HG03342 (cell line): ENCODE measurements at regions not wholly inside any gene's neighbourhood (a gene's known extent, or its start where the extent isn't known, plus 50 kb on each side); places are given as distances from the start of the nearest gene placed in this dataset.

Experiments used
- ATAC-seq: cut with Tn5 transposase; IDR thresholded peaks from one replicate; pipeline ENCODE4 v1.9.1; 2021; ENCODE audit warnings: mild to moderate bottlenecking, moderate library complexity; ENCODE audit not compliant: unreplicated experiment

DNA sequence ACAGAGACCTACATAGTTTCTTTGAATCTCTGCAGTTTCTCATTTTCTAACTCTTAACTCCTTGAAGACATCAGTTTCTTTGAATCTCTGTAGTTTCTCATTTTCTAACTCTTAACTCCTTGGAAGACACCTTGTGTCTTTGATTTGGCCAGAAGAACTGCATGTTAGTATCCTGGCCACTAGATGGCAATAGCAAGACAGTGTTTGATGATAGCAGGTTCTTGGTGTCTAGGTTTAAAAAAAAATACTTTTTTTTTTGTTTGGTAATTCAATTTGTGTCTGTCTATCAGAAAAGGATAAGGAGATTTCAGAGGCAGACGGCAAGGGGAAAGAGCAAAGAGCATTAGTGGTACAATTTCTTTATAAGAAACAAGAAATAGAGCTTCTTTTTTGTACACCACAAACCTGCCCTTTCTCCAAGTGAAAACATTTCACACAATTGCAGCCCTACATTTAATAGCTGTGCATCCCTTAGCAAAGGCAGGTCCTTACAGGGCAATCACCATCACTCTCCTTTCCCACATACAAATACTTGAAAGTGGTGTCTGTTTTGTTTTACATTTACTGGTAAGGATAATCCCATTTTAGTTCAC is 1324.9 kb upstream of the CDH8 start:
- ATAC-seq: peak; percentile 80

GRCh38 chr16:63349961-63350360 is 1313.7 kb upstream of the CDH8 start:
- no peak for ATAC-seq

DNA sequence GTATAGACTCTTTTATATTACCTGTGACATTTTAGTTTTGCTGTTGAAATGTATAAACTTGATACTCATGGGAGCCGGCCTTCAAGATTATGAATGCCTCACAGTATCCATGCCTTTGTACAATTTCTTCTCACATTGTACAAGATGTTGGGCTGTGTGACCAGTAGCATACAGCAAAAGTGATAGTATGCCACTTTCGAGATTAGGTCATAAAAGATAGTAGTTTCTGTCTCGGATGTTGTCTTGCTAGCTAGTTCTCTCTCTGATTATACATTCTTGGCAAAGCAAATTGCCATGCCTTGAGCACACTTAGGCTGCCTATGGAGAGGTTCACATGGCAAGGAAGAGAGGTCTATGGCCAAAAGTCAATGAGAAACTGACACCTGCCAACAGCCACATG is 1309.8 kb upstream of the CDH8 start:
- no peak for ATAC-seq

DNA sequence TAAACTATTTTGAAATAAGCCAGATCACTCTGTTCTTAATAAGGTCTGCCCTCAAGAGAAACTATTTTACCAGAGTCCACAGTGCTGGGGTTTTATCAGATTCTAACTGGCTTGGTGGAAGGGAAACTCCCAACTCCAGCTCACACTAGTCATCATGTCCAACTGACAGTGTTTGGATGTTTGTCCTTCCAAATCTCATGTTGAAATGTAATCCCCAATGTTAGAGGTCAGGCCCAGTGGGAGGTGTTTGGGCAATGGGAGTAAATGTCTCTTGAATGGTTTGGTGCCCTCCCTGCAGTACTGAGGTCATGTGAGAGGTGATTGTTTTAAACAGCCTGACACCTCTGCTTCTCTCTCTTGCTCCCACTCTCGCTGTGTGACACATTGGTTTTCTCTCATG is 1301.0 kb upstream of the CDH8 start:
- no peak for ATAC-seq

GRCh38 chr16:63331111-63331510 is 1294.9 kb upstream of the CDH8 start:
- no peak for ATAC-seq

DNA sequence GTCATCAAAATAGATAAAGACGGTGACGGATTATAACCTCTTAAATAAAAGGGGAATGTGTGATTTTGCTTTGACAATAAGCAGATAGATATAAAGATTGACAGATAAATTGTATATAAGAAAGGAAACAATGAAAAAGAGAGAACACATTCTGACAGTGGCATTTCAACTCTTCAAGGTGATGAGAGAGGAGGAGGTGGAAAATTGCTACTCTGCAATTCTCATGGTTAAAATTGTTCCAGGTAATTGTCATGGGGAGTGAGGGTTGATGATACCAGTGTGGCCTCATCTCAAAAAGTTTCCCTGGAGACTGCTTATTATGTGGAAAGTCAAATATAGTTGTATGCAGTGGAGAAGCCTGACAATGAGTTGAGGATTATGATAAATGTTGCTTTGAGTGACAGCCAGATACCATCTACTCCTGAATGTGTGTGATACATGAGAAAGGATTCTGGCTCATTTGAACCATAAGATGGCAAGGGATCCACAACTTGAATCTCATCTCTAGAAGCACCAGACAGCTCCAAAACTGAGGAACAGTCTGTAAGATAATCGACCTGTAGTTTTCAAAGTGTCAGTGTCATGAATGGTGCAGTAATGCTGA is 1290.6 kb upstream of the CDH8 start:
- ATAC-seq: no peak

- ATAC-seq: no peak
Observed at GRCh38 chr16:63323722-63324705, 1287.8 kb upstream of the CDH8 start.

DNA sequence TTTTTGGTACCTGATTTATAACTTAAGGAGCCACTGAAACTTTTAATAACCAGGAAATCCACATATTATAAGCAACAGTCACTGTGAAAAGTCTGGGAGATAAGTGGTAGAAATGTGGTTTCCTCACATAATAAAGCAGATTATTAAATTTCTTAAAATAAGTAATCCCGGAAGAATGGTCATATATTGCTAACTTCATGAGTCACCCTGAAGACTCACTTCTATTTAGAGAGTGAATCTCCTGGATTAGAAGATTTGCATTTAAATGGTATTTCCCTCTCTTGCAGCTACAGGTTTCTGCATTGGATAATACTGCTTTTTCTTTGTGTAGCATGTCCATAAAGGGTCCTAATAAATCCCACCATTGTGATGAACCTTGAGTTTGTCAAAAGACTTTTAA is 1286.8 kb upstream of the CDH8 start:
- ATAC-seq: no peak

DNA sequence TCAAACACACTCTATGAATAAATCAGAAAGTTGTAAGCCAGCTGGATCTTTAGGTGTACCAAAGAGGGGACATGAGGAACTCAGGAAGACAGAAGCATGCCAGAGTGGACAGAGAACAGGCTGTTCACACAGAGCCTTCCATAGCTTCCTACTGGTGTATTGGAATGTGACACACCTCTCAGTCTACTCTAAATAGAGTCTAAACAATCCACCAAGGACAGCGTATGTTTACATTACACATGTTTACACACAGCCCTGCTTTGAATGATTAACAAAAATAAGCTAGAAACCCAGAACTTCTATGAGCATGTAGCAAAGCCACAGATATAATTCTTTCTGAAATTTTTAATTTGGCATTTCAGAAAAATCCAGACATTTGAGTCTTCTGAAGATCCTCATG is 1279.0 kb upstream of the CDH8 start:
- ATAC-seq: no peak

- no peak for ATAC-seq
Observed at GRCh38 chr16:63312346-63312745, 1276.1 kb upstream of the CDH8 start.

GRCh38 chr16:63311313-63311712 is 1275.1 kb upstream of the CDH8 start:
- no peak for ATAC-seq

GRCh38 chr16:63302811-63303210 is 1266.6 kb upstream of the CDH8 start:
- ATAC-seq: no peak

GRCh38 chr16:63301349-63301748 is 1265.1 kb upstream of the CDH8 start:
- ATAC-seq: no peak

DNA sequence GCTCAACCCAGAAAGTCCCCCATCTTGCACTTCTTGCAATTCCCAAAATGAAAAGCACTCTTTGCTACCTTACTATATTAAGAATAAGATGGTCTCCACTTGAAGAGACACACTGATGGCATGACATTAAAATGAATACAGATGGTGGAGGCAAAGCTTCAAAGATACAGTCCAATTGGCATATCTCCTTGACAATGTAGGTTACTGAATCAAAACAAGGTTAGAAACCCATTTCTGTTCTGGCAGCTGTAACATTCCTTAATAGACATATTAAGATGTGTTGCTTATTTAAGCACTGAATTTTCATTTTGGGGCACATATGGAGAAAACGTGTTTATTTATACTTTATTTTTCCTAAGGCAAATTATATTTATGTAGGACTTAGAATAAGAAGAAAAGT is 1262.8 kb upstream of the CDH8 start:
- no peak for ATAC-seq

DNA sequence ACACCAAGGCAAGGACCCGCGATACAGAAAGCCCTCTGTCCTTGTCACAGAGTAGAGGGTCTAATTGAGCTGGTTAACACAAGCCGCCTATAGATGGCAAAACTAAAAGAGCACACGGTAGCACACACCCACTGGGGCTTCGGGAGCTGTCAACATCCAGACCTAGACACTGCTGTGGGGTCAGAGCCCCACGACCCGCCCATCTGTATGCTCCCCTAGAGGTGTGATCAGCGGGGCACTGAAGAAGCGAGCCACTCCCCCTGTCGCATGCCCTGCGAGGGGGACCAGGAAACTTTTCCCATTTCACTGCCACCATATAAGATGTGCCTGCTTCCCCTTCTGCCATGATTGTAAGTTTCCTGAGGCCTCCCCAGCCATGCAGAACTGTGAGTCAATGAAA is 1255.8 kb upstream of the CDH8 start:
- ATAC-seq: no peak

DNA sequence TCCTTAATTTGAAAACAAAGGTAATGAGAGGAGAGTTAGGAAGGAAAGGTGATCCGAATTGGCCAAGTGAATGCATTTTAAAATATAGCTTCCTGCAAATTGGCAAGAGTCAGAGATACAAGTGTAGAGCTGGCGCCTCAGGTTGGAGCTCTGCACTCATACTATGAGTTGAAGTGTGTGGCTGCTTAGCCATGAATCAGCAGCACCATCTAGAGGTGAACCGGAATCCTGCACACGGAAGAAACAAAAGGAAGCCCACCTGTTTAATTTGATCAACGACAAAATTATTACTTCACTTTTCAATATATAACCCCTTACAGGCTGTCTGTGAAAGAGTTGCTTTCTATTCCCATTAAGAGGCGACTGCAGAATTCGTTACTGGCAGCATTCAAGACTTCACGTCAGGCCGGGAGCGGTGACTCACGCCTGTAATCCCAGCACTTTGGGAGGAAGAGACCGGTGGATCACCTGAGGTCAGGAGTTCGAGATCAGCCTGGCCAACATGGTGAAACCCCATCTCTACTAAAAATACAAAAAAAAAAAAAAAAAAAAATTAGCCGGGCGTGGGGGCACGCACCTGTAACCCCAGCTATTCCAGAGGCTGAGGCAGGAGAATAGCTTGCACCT is 1253.7 kb upstream of the CDH8 start:
- ATAC-seq: no peak

GRCh38 chr16:63287401-63287800 is 1251.2 kb upstream of the CDH8 start:
- ATAC-seq: no peak

- ATAC-seq: no peak
Observed at GRCh38 chr16:63283721-63284120, 1247.5 kb upstream of the CDH8 start.

GRCh38 chr16:63244631-63245030 is 1208.4 kb upstream of the CDH8 start:
- no peak for ATAC-seq

- no peak for ATAC-seq
Observed at GRCh38 chr16:63241497-63242028, 1205.3 kb upstream of the CDH8 start.

DNA sequence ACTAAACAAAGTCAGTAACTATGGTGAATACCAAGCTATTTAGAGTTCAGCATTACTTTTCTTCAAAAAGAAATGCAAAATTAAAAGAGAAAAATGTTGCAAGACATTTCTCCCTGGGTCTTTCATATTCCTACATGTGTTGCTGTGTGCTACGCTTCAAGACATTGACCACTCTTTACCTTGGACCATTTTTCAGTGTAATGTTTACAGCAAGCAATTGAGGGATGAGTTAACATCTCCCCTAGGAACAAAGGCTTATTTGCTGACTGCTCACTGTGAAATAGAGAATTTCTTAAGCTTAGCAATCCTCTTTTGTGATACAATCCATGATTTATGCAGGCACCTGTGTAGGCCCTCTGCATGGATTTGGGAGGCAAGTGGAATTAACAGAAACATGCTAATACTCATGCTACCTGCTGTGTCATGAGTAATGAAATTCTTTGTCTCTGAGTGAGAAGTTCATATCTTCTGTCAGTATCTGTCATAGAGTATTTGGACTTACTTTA is 1202.9 kb upstream of the CDH8 start:
- no peak for ATAC-seq
